HepG2 (cell line): ENCODE measurements at regions not wholly inside any gene's neighbourhood (a gene's known extent, or its start where the extent isn't known, plus 50 kb on each side); places are given as distances from the start of the nearest gene placed in this dataset.

ENCODE experiments used
- ATAC-seq: fragments of 200-7000 bp; cut with Tn5 transposase; 3 replicates; pipeline ENCODE4 v1.9.1; 2020; ENCODE audit warnings: mild to moderate bottlenecking, moderate library complexity
- BruUV-seq: library from RNA; stranded (reverse); fragments of 400-500 nt; replicated peaks from 2 replicates; lab custom pipeline; 2021; lab: Mats Ljungman, UMichigan
- CTCF ChIA-PET: fragments of 300-600 bp; formaldehyde crosslinking; extraction: SDS; loops from one replicate; lab custom pipeline; 2021; ENCODE audit warnings: low total read pairs, inconsistent platforms, low intra/inter-chr PET ratio; lab: Yijun Ruan, JAX
- POLR2A ChIA-PET: fragments of 350-600 bp; sonication (Branson Sonifier 250); formaldehyde crosslinking; loops from one replicate; lab custom pipeline; 2020; ENCODE audit warnings: antibody characterized with exemption, inconsistent platforms; lab: Yijun Ruan, JAX
- DNase-seq: peaks from one replicate; pipeline ENCODE4 v3.0.0-alpha.2; 2015; ENCODE audit warnings: low spot score
- FAIRE-seq: peaks from 3 replicates; lab custom pipeline; 2011; peaks lifted over from hg19 to GRCh38; lab: Jason Lieb, UNC
- H2AFZ ChIP-seq: one replicate; pipeline ENCODE4 v1.6.1; 2011; ENCODE audit warnings: low read length, inconsistent platforms
- H3K27ac ChIP-seq: fragments of 300-600 bp; 3 replicates; pipeline ENCODE4 v1.8.0; 2011; ENCODE audit warnings: mixed run types, mild to moderate bottlenecking, mixed read lengths, low read length, inconsistent platforms; ENCODE audit not compliant: insufficient read depth; ENCODE audit errors: extremely low read length
- H3K27me3 ChIP-seq, 2 experiments: fragments of 200-600 bp in 1 of 2; 2 replicates in 1 of 2; 3 replicates in 1 of 2; pipeline versions ENCODE4 v1.6.0 to v1.8.0; 2011; ENCODE audit warnings: low read length in 2 of 2, mild to moderate bottlenecking in 2 of 2, moderate library complexity in 2 of 2, inconsistent platforms in 1 of 2; ENCODE audit not compliant: insufficient read depth in 2 of 2, control insufficient read depth in 1 of 2
- H3K36me3 ChIP-seq, 2 experiments: fragments of 200-600 bp in 1 of 2; replicated peaks in 1 of 2; 2 replicates in 1 of 2; 3 replicates in 1 of 2; pipeline versions ENCODE4 v1.5.1 to v1.8.0; 2011; ENCODE audit warnings: low read length in 2 of 2, inconsistent platforms in 1 of 2; ENCODE audit not compliant: insufficient read depth in 2 of 2, control insufficient read depth in 1 of 2
- H3K4me1 ChIP-seq: 2 replicates; pipeline ENCODE4 v1.5.1; 2012; ENCODE audit warnings: low read length, inconsistent platforms; ENCODE audit not compliant: insufficient read depth
- H3K4me2 ChIP-seq: 2 replicates; pipeline ENCODE4 v1.6.0; 2011; ENCODE audit warnings: low read depth, low read length, inconsistent platforms
- H3K4me3 ChIP-seq, 3 experiments: fragments of 200-600 bp in 1 of 3; sonication (generic), shearing (Covaris generic) in 1 of 3; replicated peaks in 1 of 3; 2 replicates each; pipeline ENCODE4 v1.5.1; 2011 to 2016; ENCODE audit warnings: low read length in 3 of 3, inconsistent platforms in 2 of 3, low read depth in 2 of 3, mild to moderate bottlenecking in 2 of 3, control low read depth in 1 of 3, mixed read lengths in 1 of 3; ENCODE audit not compliant: insufficient read depth in 1 of 3
- H3K79me2 ChIP-seq: one replicate; pipeline ENCODE4 v1.6.1; 2011; ENCODE audit warnings: low read length, inconsistent platforms; ENCODE audit not compliant: insufficient read depth
- H3K9ac ChIP-seq: 2 replicates; pipeline ENCODE4 v1.6.0; 2011; ENCODE audit warnings: mild to moderate bottlenecking, low read depth, low read length, inconsistent platforms; ENCODE audit not compliant: insufficient read depth
- H3K9me3 ChIP-seq: 2 replicates; pipeline ENCODE4 v1.5.1; 2012; ENCODE audit warnings: mild to moderate bottlenecking, low read length
- H4K20me1 ChIP-seq: 2 replicates; pipeline ENCODE4 v1.6.0; 2011; ENCODE audit warnings: inconsistent platforms, mild to moderate bottlenecking, low read length, moderate library complexity; ENCODE audit not compliant: insufficient read depth
- ATF7 ChIP-seq, 2 experiments: fragments of 450-650 bp in 1 of 2; sonication (generic) in 1 of 2; formaldehyde crosslinking in 1 of 2; IDR thresholded peaks; 2 replicates each; pipeline versions ENCODE4 v1.4.0 to v1.6.1; 2016 to 2020; ENCODE audit warnings: antibody characterized with exemption in 1 of 2, mild to moderate bottlenecking in 1 of 2, missing genetic modification reagents in 1 of 2
- E2F2 ChIP-seq: sonication (generic); formaldehyde crosslinking; IDR thresholded peaks from 2 replicates; pipeline ENCODE4 v1.4.0; 2020; ENCODE audit warnings: missing genetic modification reagents, borderline replicate concordance
- HNF4G ChIP-seq, 2 experiments: sonication (generic) in 1 of 2; formaldehyde crosslinking in 1 of 2; IDR thresholded peaks; 2 replicates each; pipeline versions ENCODE4 v1.4.0 to v1.6.1; 2011 to 2020; ENCODE audit warnings: borderline replicate concordance in 2 of 2, low read depth in 2 of 2, mild to moderate bottlenecking in 2 of 2, low read length in 1 of 2, missing genetic modification reagents in 1 of 2, moderate library complexity in 1 of 2
- IKZF1 ChIP-seq: fragments of 450-650 bp; IDR thresholded peaks from 2 replicates; pipeline ENCODE4 v1.7.1; 2016
- MLLT10 ChIP-seq: sonication (generic); formaldehyde crosslinking; IDR thresholded peaks from 2 replicates; pipeline ENCODE4 v1.4.0; 2020; ENCODE audit warnings: missing genetic modification reagents
- MNT ChIP-seq: fragments of 450-650 bp; IDR thresholded peaks from 2 replicates; pipeline ENCODE4 v1.6.1; 2016
- NCOR1 ChIP-seq: fragments of 200-600 bp; sonication (generic); IDR thresholded peaks from 2 replicates; pipeline ENCODE4 v1.7.0; 2017; ENCODE audit warnings: antibody characterized with exemption, low read length, borderline replicate concordance
- ZFP36L1 ChIP-seq: sonication (generic); formaldehyde crosslinking; IDR thresholded peaks from 2 replicates; pipeline ENCODE4 v1.8.0; 2022; ENCODE audit warnings: mild to moderate bottlenecking, missing genetic modification reagents, moderate library complexity
- ZNF333 ChIP-seq: sonication (generic); formaldehyde crosslinking; IDR thresholded peaks from 2 replicates; pipeline ENCODE4 v1.4.0; 2020; ENCODE audit warnings: mild to moderate bottlenecking, missing genetic modification reagents, borderline replicate concordance
- ZNF609 ChIP-seq: sonication (generic); formaldehyde crosslinking; IDR thresholded peaks from 2 replicates; pipeline ENCODE4 v1.4.0; 2020; ENCODE audit warnings: mild to moderate bottlenecking, missing genetic modification reagents, borderline replicate concordance
- WGBS: methylation state at CpG from one replicate; pipeline ENCODE4 v1.1.6; 2017; ENCODE audit warnings: low lambda C conversion rate; 5-methylcytosine and 5-hydroxymethylcytosine counted together
- in situ Hi-C: cut with HindIII; loops from 2 replicates; pipeline ENCODE4 v1.10.0; 2017; ENCODE audit warnings: low pct_unique_long_range_greater_than_20kb; ENCODE audit not compliant: extremely low pct_ligation_motif_present
- intact Hi-C: fragments of 100-400 bp; cut with micrococcal nuclease; formaldehyde crosslinking; loops from one replicate; pipeline ENCODE4 v1.10.0; 2022; ENCODE audit not compliant: unreplicated experiment

- TF ChIP-seq HNF4G (IDR thresholded peaks at IDR 0.05; ENCODE audit: borderline replicate concordance, low read depth, low read length) (no peak), HNF4G (CRISPR knock-in tag; IDR thresholded peaks at IDR 0.05; ENCODE audit: borderline replicate concordance, low read depth) (no peak), NCOR1 (no peak), ZFP36L1 (CRISPR knock-in tag) (no peak)
These were observed 97.6 kb upstream of the SCAF11 start (continued) for GRCh38 chr12:46087916-46088439.

- Histone ChIP-seq H3K27ac (no peak overlapping the region), H3K4me3 (no peak overlapping the region), H3K27me3 (no peaks in the 10 kb centered on the region), H3K9ac (no peak overlapping the region), H3K4me1 (no peaks in the 10 kb centered on the region), H3K79me2 (no peaks in the 10 kb centered on the region), H2AFZ (no peak overlapping the region), H3K4me2 (no peak overlapping the region), H3K36me3 (no peaks in the 10 kb centered on the region), H4K20me1 (no peaks in the 10 kb centered on the region), H3K9me3 (peaks cover 24% of the 10 kb centered on the region)
- ChIA-PET POLR2A (no interaction called here), CTCF (no interaction called here)
- BruUV-seq, result no TSS peak
- ATAC-seq, result no peak
- DNase-seq, result no peak
- TF ChIP-seq IKZF1 (no peak), ATF7 (IDR thresholded peaks at IDR 0.05) (no peak), ATF7 (CRISPR knock-in tag; IDR thresholded peaks at IDR 0.05) (no peak), ZNF333 (CRISPR knock-in tag) (no peak), MNT (no peak), ZNF609 (CRISPR knock-in tag) (no peak), E2F2 (CRISPR knock-in tag) (no peak), MLLT10 (no peak)
- in situ Hi-C loops, result no loop called here
- no peak for FAIRE-seq
- WGBS, result under 1% methylated on average over 7 of the region's 7 CpGs
- intact Hi-C loops, result no loop called here
These were observed 94.6 kb upstream of the SCAF11 start for GRCh38 chr12:46084666-46085631.
